ENCODE measurements at regions not wholly inside any gene's neighbourhood (a gene's known extent, or its start where the extent isn't known, plus 50 kb on each side); places are given as distances from the start of the nearest gene placed in this dataset.
"Not testable (repeated sequence)": the region's sequence is repeated elsewhere in the genome, so short reads cannot be mapped to it uniquely, and the experiment has no call there.

GRCh38 chr4:164081371-164081770 lies 586.9 kb downstream of the TMA16 start:
- H3K4me3 ChIP-seq (ENCODE audit: low read depth, low read length) = no peak overlapping the region
- no peak for DNase-seq (ENCODE audit: low read depth)

GRCh38 chr4:164081801-164082200 lies 587.3 kb downstream of the TMA16 start:
- H3K4me3 ChIP-seq (ENCODE audit: low read depth, low read length) = no peak overlapping the region
- no peak for TF ChIP-seq POLR2A (IDR thresholded peaks at IDR 0.05; ENCODE audit: extremely low read depth, insufficient read length)
- no peak for TF ChIP-seq CTCF (IDR thresholded peaks at IDR 0.05; ENCODE audit: low read depth, low read length)
- TF ChIP-seq MYC (IDR thresholded peaks at IDR 0.05; ENCODE audit: low read depth, low read length) = no peak
- TF ChIP-seq MAX (IDR thresholded peaks at IDR 0.05; ENCODE audit: low read depth, low read length) = no peak
- DNase-seq (ENCODE audit: low read depth) = no peak

More at GRCh38 chr4:164081371-164081770, 586.9 kb downstream of the TMA16 start:
- no peak for TF ChIP-seq MAX (IDR thresholded peaks at IDR 0.05; ENCODE audit: low read depth, low read length)
- no peak for TF ChIP-seq MYC (IDR thresholded peaks at IDR 0.05; ENCODE audit: low read depth, low read length)
- no peak for TF ChIP-seq CTCF (IDR thresholded peaks at IDR 0.05; ENCODE audit: low read depth, low read length)
- no peak for TF ChIP-seq POLR2A (IDR thresholded peaks at IDR 0.05; ENCODE audit: extremely low read depth, insufficient read length)

DNA sequence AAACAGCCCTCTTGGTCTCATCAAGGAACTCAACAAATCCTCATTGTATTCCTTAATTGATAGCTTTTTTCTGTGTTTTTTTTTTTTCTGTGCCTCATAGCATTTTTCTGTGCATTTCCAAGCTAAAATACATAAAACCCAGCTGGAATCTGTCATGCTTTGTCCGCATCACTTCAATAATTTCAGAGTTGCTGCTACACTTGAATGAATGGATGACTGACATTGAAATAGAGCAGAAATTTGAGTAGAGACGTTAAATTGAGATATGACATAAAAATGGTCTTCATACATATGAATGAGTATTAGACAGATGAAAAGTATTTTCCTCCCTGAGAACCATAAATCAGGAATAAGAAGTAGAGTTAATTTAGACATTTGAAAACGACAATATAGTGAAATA lies 593.2 kb downstream of the TMA16 start:
- TF ChIP-seq MYC (IDR thresholded peaks at IDR 0.05; ENCODE audit: low read depth, low read length) (no peak), MAX (IDR thresholded peaks at IDR 0.05; ENCODE audit: low read depth, low read length) (no peak), CTCF (IDR thresholded peaks at IDR 0.05; ENCODE audit: low read depth, low read length) (no peak), POLR2A (IDR thresholded peaks at IDR 0.05; ENCODE audit: extremely low read depth, insufficient read length) (no peak)
- no peak overlapping the region for H3K4me3 ChIP-seq (ENCODE audit: low read depth, low read length)
- no peak for DNase-seq (ENCODE audit: low read depth)

DNA sequence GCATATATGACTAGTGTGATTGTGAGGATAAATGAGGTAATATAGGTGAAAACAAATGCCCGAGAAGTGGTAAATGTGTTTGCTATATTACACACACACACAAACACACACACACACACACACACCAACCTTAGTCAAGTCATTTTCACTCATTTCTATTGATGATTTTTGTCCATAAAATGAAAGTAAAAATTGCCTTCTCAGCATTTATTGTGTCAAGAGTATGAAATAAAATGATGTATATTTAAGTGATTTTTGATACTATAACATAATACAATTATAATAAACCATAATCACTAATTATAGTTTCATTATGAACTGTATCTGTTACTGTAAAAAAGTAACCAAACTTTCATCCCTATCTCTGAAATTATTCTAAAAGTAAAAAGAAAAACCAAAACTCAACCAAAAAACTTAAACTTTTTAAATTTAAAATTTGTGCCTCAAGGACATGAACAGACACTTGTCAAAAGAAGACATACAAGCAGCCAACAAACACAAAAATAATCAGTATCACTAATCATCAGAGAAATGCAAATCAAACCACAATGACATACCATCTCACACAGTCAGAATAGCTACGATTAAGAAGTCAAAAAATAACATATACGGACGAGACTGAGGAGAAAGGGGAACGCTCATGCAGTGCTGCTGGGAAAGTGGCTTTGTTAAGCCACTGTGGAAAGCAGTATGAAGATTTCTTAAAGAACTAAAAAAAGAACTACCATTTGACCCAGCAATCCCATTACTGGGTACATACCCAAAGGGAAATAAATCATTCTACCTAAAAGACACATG lies 601.0 kb downstream of the TMA16 start:
- DNase-seq (ENCODE audit: low read depth) = no peak
- no peak for TF ChIP-seq POLR2A (IDR thresholded peaks at IDR 0.05; ENCODE audit: extremely low read depth, insufficient read length)

DNA sequence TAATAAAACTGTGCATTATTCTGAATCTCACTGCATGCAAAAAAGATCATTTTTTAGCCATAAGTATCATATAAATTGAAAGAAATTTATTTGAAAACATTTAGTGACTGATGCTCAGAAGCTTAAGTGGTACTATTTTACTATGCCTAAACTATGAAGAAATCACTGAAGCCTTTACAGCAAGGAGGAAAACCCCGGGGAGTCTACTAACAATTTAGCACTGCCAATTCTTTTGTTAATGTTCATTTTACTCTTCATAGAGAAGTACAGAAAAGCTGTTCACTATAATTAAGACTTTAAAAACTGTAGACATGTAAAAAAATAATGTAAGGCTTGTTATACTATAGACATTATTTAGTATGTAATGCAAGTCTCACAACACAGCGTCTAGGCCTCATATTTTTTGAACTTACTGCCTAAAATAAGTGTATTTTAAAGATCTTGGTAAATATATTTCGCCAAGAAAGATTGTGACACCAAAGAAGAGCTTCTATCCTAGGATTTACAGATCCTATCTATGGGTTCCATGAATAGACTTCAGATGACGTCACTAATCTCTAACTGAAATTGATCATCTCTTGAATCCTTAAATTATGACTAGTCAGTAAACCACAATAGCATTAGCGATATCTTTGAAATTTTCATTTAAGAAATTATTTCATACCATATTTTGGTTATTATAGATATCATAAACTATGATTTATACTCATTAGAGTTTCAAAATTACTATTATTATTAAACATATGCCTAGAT lies 602.5 kb downstream of the TMA16 start:
- no peak overlapping the region for H3K4me3 ChIP-seq (ENCODE audit: low read depth, low read length)
- no peak for DNase-seq (ENCODE audit: low read depth)
- TF ChIP-seq CTCF (IDR thresholded peaks at IDR 0.05; ENCODE audit: low read depth, low read length) (no peak), MAX (IDR thresholded peaks at IDR 0.05; ENCODE audit: low read depth, low read length) (no peak), MYC (IDR thresholded peaks at IDR 0.05; ENCODE audit: low read depth, low read length) (no peak), POLR2A (IDR thresholded peaks at IDR 0.05; ENCODE audit: extremely low read depth, insufficient read length) (no peak)

More for the DNA sequence above, 601.0 kb downstream of the TMA16 start:
- H3K4me3 ChIP-seq (ENCODE audit: low read depth, low read length) = no peak overlapping the region

GRCh38 chr4:164100741-164101365 lies 606.4 kb downstream of the TMA16 start:
- H3K4me3 ChIP-seq (ENCODE audit: low read depth, low read length); DNase-seq (ENCODE audit: low read depth): not testable (repeated sequence)

Data from NB4 (cell line).